Astrocyte (in vitro differentiated cells and primary cell): ENCODE measurements at regions not wholly inside any gene's neighbourhood (a gene's known extent, or its start where the extent isn't known, plus 50 kb on each side); places are given as distances from the start of the nearest gene placed in this dataset.

Experiments used
- DNase-seq: peaks from one replicate; pipeline ENCODE4 v3.0.0-alpha.2; 2010; ENCODE audit warnings: low read depth
- FAIRE-seq: peaks from 2 replicates; lab custom pipeline; 2011; peaks lifted over from hg19 to GRCh38; lab: Jason Lieb, UNC
- H2AFZ ChIP-seq: 2 replicates; pipeline ENCODE4 v1.6.0; 2012; ENCODE audit warnings: low read depth, low read length, inconsistent platforms
- H3K27ac ChIP-seq: 2 replicates; pipeline ENCODE4 v1.5.1; 2011; ENCODE audit warnings: low read depth, low read length, inconsistent platforms
- H3K27me3 ChIP-seq: 2 replicates; pipeline ENCODE4 v1.6.0; 2011; ENCODE audit warnings: low read length, inconsistent platforms; ENCODE audit not compliant: insufficient read depth
- H3K36me3 ChIP-seq: 2 replicates; pipeline ENCODE4 v1.5.1; 2011; ENCODE audit warnings: low read length, inconsistent platforms; ENCODE audit not compliant: insufficient read depth
- H3K4me1 ChIP-seq: 2 replicates; pipeline ENCODE4 v1.5.1; 2011; ENCODE audit warnings: low read length, inconsistent platforms; ENCODE audit not compliant: insufficient read depth
- H3K4me2 ChIP-seq: 2 replicates; pipeline ENCODE4 v1.6.0; 2012; ENCODE audit warnings: low read length, inconsistent platforms
- H3K4me3 ChIP-seq: 2 replicates; pipeline ENCODE4 v1.5.1; 2011; ENCODE audit warnings: low read depth, mild to moderate bottlenecking, low read length, inconsistent platforms; ENCODE audit not compliant: insufficient read depth
- H3K79me2 ChIP-seq: 2 replicates; pipeline ENCODE4 v1.6.0; 2012; ENCODE audit warnings: mild to moderate bottlenecking, low read length, inconsistent platforms; ENCODE audit not compliant: insufficient read depth
- H3K9ac ChIP-seq: 2 replicates; pipeline ENCODE4 v1.6.0; 2012; ENCODE audit warnings: mild to moderate bottlenecking, low read length, inconsistent platforms
- H3K9me3 ChIP-seq: 2 replicates; pipeline ENCODE4 v1.5.1; 2012; ENCODE audit warnings: low read depth, mild to moderate bottlenecking, low read length, inconsistent platforms; ENCODE audit not compliant: insufficient read depth
- H4K20me1 ChIP-seq: 2 replicates; pipeline ENCODE4 v1.6.0; 2012; ENCODE audit warnings: low read length, inconsistent platforms; ENCODE audit not compliant: insufficient read depth
- H3K27ac Mint-ChIP-seq: one replicate; pipeline ENCODE4 v1.8.0; 2021; ENCODE audit warnings: mild to moderate bottlenecking, mixed read lengths; ENCODE audit not compliant: unreplicated experiment
- H3K27me3 Mint-ChIP-seq: one replicate; pipeline ENCODE4 v1.8.0; 2021; ENCODE audit warnings: low read depth, mixed read lengths; ENCODE audit not compliant: unreplicated experiment
- H3K36me3 Mint-ChIP-seq: one replicate; pipeline ENCODE4 v1.8.0; 2021; ENCODE audit warnings: low read depth, mixed read lengths; ENCODE audit not compliant: unreplicated experiment
- H3K4me1 Mint-ChIP-seq: one replicate; pipeline ENCODE4 v1.8.0; 2021; ENCODE audit warnings: low read depth, mixed read lengths; ENCODE audit not compliant: unreplicated experiment
- H3K4me3 Mint-ChIP-seq: one replicate; pipeline ENCODE4 v1.8.0; 2021; ENCODE audit warnings: mild to moderate bottlenecking, moderate library complexity, mixed read lengths; ENCODE audit not compliant: unreplicated experiment
- H3K9me3 Mint-ChIP-seq: one replicate; pipeline ENCODE4 v1.8.0; 2021; ENCODE audit warnings: mild to moderate bottlenecking, mixed read lengths; ENCODE audit not compliant: unreplicated experiment
- CTCF ChIP-seq: IDR thresholded peaks from 2 replicates; pipeline ENCODE4 v1.5.1; 2011; ENCODE audit warnings: low read depth, mild to moderate bottlenecking, inconsistent platforms, low read length, moderate library complexity; ENCODE audit not compliant: insufficient read depth
- EZH2 ChIP-seq: IDR thresholded peaks from 2 replicates; pipeline ENCODE4 v1.6.1; 2012; ENCODE audit warnings: mild to moderate bottlenecking, low read length, inconsistent platforms; ENCODE audit not compliant: insufficient read depth

GRCh38 chr18:29078273-29078672 lies 901.3 kb upstream of the CDH2 start:
- Histone ChIP-seq H3K9me3 (no peaks in the 10 kb centered on the region), H3K9ac (no peak overlapping the region), H2AFZ (no peak overlapping the region), H3K36me3 (no peaks in the 10 kb centered on the region), H4K20me1 (no peaks in the 10 kb centered on the region), H3K4me3 (no peak overlapping the region), H3K27me3 (no peaks in the 10 kb centered on the region), H3K79me2 (no peaks in the 10 kb centered on the region), H3K27ac (no peak overlapping the region), H3K4me1 (no peaks in the 10 kb centered on the region), H3K4me2 (no peak overlapping the region)
- Mint-ChIP-seq H3K27me3 (no peaks in the 10 kb centered on the region), H3K4me3 (no peak overlapping the region), H3K36me3 (no peaks in the 10 kb centered on the region), H3K27ac (no peak overlapping the region), H3K9me3 (no peaks in the 10 kb centered on the region), H3K4me1 (no peaks in the 10 kb centered on the region)
- TF ChIP-seq EZH2: no peak
- no peak for TF ChIP-seq CTCF
- no peak for DNase-seq
- FAIRE-seq: peak; percentile 39

- Histone ChIP-seq H2AFZ (no peak overlapping the region), H3K36me3 (no peaks in the 10 kb centered on the region), H3K27ac (no peak overlapping the region), H3K4me1 (no peaks in the 10 kb centered on the region), H3K9me3 (no peaks in the 10 kb centered on the region), H3K4me2 (no peak overlapping the region), H3K27me3 (no peaks in the 10 kb centered on the region), H3K9ac (no peak overlapping the region), H3K79me2 (no peaks in the 10 kb centered on the region), H4K20me1 (no peaks in the 10 kb centered on the region), H3K4me3 (no peak overlapping the region)
- Mint-ChIP-seq H3K4me1 (no peaks in the 10 kb centered on the region), H3K9me3 (no peaks in the 10 kb centered on the region), H3K27ac (no peak overlapping the region), H3K4me3 (no peak overlapping the region), H3K36me3 (no peaks in the 10 kb centered on the region), H3K27me3 (no peaks in the 10 kb centered on the region)
- FAIRE-seq (no peak), DNase-seq (no peak)
- no peak for TF ChIP-seq CTCF
- no peak for TF ChIP-seq EZH2
These were observed 900.4 kb upstream of the CDH2 start for GRCh38 chr18:29077344-29077743.

GRCh38 chr18:29076645-29077044 lies 899.7 kb upstream of the CDH2 start:
- H3K27me3 Mint-ChIP-seq: no peaks in the 10 kb centered on the region
- no peaks in the 10 kb centered on the region for H3K4me1 ChIP-seq
- no peak overlapping the region for H3K4me3 Mint-ChIP-seq
- H3K9ac ChIP-seq: no peak overlapping the region
- DNase-seq (no peak), FAIRE-seq (no peak)
- H3K36me3 Mint-ChIP-seq: no peaks in the 10 kb centered on the region
- H4K20me1 ChIP-seq: no peaks in the 10 kb centered on the region
- H3K4me3 ChIP-seq: no peak overlapping the region
- no peak overlapping the region for H3K4me2 ChIP-seq
- H3K9me3 ChIP-seq: no peaks in the 10 kb centered on the region
- H3K27me3 ChIP-seq: no peaks in the 10 kb centered on the region
- no peaks in the 10 kb centered on the region for H3K4me1 Mint-ChIP-seq
- no peak overlapping the region for H3K27ac ChIP-seq
- TF ChIP-seq CTCF: no peak
- TF ChIP-seq EZH2: no peak
- H3K27ac Mint-ChIP-seq: no peak overlapping the region
- H3K9me3 Mint-ChIP-seq: no peaks in the 10 kb centered on the region
- H2AFZ ChIP-seq: no peak overlapping the region
- no peaks in the 10 kb centered on the region for H3K36me3 ChIP-seq
- H3K79me2 ChIP-seq: no peaks in the 10 kb centered on the region
